COLO829 (cell line): ENCODE measurements at regions not wholly inside any gene's neighbourhood (a gene's known extent, or its start where the extent isn't known, plus 50 kb on each side); places are given as distances from the start of the nearest gene placed in this dataset.

ENCODE experiments used
- DNase-seq: peaks from one replicate; pipeline ENCODE4 v3.0.0; 2012; ENCODE audit warnings: low spot score

DNA sequence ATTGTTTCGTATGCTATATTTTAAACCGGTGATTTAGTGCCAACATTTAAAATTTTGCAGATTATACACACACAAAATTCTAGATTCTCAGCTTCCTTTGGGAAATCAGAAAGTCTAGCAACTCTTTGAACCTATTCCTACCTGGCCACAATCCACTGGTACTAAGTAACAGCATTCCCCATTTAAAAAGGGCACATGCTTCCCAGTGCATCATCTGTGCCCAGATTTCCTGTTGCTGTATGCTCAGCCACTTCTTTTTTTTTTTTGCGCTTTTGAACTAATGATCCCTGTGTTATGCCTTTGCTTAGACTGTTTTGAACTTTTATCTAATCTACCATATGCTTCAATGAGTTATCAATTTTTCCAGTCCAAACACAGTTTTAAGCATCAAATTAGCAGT, 548.4 kb downstream of the PLPP3 start:
- no peak for DNase-seq

DNA sequence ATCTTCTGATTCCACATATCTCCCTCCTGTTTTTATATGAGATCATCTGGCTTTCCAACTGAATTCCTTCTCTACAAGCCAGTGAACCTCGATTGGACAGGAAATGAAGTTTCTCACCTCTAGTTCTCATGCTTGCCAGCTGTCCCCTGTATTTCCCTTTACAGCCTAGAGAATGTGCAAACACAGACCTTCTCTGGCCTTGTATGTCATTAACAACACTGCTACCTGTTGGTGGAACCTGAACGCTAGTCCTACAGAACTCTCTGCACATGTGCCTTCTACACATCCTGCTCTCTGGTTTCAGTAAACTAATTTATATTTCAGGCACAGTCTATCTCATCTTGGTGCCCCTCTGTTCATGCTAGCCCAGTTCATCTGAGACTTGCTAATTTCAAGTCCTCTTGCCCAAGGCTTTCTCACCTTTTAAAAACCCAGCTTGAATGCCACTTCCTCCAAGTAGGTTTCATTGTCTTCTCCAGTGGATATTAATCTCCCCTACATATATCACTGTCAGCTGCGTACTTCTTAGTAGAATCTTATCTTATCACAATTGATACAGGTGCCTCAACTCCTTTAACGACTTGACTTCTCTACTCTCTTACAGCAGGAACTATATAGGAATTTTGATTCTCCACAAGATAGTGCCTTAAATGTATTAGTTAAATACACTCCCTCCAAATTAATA, 549.9 kb downstream of the PLPP3 start:
- no peak for DNase-seq

DNA sequence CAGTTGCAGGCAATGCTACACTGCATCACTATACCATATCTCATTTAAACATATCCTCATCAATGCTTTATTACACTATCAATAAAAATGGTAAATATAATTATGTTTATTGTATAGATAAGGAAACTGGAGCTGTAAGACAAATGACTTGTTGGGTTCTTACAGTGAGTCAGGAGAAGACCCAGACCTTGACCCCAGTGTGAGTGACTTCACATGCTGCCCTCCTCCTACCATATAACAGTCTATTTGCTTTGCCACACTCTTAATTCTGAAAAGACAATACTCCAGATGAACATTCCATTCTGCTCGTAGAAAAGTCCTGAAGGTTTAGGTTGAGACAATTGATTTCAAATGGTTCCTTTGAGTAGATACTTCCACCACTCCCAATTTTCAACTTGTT, 550.5 kb downstream of the PLPP3 start:
- DNase-seq: no peak

- no peak for DNase-seq
Measured at GRCh38 chr1:56028244-56028643, 551.1 kb downstream of the PLPP3 start.

GRCh38 chr1:56025942-56026341, 553.4 kb downstream of the PLPP3 start:
- peak; percentile 2 for DNase-seq

DNA sequence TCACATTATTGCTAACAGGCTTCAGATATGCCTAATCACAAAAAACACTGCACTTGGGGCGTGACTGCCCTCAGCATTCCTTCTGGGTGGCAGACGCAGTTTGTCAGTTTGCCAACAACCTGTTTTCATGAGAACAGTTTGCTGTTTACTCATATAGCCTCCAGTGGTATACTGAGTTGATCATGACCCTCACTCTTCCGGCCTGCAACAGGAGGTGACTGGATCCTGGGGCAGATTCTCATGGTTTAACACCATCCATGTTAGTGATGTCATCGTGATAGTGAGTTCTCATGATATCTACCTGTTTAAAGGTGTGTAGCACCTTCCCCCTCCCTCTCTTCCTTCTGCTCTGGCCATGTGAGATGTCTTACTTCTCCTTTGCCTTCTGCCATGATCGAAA, 555.2 kb downstream of the PLPP3 start:
- DNase-seq: no peak

- no peak for DNase-seq
Measured at GRCh38 chr1:56019922-56020321, 559.4 kb downstream of the PLPP3 start.

- DNase-seq: no peak
Measured at GRCh38 chr1:56019472-56019871, 559.9 kb downstream of the PLPP3 start.

DNA sequence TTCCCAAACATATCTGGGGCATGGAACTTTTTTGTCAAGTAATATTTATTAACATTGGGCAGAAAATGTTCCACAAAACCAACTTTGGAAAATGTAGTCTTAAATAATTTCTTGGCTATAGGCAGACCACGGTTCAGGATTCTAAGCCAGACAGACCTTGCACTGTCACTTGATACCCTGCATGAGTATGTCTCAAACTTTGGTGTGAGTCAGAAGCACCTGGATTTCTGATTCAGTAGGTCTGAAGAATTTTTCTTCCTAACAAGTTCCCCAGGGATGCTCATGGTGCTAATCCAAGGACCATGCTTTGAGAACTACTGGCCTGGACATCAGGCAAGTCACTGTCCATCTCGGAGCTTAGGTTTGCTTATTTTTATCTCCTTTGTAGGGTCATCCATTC, 562.0 kb downstream of the PLPP3 start:
- DNase-seq: no peak

DNA sequence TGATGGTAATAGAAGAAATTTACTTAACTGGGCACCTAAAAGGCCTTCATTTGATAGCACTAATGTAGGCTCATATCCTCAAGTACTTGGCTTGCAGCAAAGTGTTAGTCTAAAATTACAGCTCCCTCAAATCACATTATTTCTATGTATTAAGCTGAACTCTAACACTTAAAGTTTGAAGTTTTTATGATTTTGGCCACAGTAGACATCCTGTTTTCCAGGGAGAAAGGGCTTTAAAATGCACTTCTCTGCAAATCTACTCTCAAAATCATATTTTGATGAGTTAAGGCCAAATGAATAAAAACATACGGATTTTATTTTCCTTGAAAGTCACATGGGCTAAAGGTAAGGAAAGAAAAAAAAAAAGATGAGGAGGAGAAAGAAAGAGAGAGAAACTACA, 575.5 kb downstream of the PLPP3 start:
- DNase-seq: no peak

DNA sequence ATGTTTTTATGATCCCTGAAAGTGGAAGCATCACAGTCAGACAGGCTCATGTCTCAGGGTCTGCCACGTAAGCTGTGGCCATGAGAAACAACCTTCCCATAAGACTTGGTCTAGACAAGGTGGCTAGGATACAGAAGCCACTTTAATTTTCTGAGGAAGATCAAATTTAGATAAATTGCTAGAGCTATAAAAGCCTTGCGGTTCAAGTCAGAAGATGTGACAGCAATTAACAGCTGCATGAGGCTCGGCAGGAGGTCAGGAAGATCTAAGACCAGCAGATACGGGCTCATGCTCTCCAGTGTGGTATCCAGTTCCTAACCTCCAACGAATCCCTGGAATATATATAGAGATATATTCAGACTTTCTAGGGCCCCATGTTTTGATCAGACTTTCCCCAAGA, 577.1 kb downstream of the PLPP3 start:
- DNase-seq: no peak

DNA sequence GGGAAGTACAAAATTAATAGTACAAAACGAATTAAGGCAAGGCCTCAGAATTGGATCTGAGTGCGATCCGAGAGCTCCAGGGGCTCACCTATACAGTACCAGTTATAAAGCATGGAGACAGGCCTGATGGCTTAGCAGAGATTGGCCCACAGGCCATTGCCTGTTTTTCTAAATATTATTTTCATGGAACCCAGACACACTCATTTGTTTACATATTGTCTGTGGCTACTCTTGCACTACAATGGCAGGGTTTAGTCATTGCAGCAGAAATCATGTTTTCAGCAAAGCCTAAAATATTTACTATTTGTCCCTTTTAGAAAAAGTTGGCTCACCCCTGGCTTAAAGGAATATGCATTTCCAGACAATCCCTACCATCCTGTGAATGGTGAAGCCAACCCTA, 578.9 kb downstream of the PLPP3 start:
- DNase-seq: no peak

DNA sequence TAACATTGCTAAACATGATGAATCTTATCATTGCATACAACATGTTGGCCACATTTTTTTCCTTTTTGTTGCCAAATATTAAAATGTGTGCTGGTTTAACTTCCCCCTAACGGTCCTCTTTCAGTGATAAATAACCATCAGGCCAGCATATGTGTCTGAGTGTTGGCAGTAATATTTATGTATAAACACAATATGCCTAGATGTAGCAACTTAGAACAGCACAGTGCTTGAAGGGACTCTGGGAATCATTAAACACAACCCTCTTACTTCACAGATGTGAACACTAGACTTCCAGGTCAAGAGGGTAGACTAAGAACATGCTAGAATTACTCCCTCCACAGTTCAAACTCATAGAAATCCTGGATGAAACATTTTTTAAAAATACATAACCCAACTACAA, 581.8 kb downstream of the PLPP3 start:
- no peak for DNase-seq

GRCh38 chr1:55993646-55994318, 585.6 kb downstream of the PLPP3 start:
- no peak for DNase-seq

DNA sequence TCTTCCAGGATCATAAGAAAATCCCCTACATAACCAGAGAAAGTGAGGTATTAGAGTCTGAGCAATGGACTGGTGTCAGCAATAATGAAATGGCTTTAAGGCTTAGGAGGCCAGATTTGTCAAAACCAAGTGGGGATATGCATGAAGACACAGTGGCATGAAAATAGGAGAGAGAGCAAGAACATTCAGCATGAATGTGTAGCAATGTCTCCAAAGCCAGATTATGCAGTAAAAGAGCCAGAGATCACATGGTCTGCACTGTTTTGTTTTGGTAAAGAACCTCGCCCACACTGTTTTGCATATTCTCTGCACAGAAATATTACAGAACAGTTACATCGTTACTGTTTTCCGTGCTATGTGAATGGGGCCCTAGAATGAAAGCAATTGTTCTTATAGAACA, 589.4 kb downstream of the PLPP3 start:
- no peak for DNase-seq

DNA sequence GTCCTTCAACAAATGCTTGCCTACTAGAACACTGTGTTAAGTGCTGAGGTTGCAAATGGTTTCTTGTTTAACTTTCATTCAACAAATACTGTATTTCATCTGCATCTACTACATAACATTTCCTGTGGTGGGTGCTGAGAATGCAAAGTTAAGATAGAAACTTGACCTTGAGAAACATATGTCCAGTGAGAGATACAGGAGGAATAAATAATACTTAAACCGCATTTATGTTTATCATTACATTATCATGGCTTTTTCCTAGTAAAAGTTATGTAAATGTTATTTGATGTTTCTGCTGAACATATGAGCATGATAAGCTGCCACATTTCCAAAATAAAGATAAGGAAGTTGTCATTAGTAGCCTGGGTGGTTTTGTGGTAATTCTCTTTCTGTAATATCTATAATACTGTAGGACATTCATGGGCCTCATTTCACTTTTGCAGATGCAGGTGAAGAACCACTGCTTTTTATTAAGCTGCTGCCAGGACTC, 590.4 kb downstream of the PLPP3 start:
- DNase-seq: no peak

- DNase-seq: no peak
Measured at GRCh38 chr1:55987491-55988249, 591.7 kb downstream of the PLPP3 start.

DNA sequence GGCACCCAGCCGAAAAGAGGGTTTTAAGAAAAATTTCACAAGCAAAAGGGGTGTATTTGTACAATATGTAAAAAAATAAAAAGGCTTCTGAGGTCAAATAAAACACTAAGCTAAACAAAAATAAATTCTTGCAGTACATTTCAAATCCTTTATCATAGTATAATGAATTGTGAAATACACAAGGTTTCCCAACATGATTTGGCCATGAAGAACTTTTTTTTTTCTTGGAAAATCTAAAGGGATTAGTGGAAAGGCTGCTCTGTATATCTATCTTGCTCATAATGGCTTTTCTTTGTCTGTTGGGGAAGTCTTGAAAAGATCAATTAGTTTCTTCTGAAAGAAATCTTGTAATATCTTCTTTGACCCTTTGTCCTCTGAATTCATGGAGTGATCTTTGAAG, 593.4 kb downstream of the PLPP3 start:
- DNase-seq: no peak

- DNase-seq: no peak
Measured at GRCh38 chr1:55981010-55981650, 598.2 kb downstream of the PLPP3 start.

DNA sequence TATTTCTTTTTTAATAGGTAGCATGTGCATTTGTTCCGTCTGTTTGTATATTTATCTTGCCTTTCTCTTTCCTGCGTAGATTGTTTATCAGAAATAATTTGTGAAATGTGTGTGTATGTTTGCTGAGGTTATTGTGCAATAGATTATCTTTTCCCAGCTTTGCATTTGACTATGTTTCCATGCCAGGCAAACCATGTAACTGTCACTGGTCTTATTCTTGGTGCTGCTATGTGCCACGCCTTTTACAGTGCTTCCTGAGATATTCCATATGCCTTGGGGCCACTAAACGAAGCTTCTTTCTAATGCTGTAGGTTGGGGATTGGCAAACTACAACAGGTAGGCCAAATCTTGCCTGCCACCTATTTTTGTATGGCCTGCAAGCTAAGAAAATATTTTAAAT, 598.8 kb downstream of the PLPP3 start:
- no peak for DNase-seq

- no peak for DNase-seq
Measured at GRCh38 chr1:55974714-55975441, 604.5 kb downstream of the PLPP3 start.

GRCh38 chr1:55970526-55971110, 608.7 kb downstream of the PLPP3 start:
- DNase-seq: no peak
